ENCODE measurements at regions not wholly inside any gene's neighbourhood (a gene's known extent, or its start where the extent isn't known, plus 50 kb on each side); places are given as distances from the start of the nearest gene placed in this dataset.
"Not testable (repeated sequence)": the region's sequence is repeated elsewhere in the genome, so short reads cannot be mapped to it uniquely, and the experiment has no call there.

GRCh38 chr5:66405145-66405544 is 191.0 kb upstream of the MAST4 start:
- TF ChIP-seq CTCF (conservative IDR thresholded peaks at IDR 0.05; ENCODE audit: low read length); EZH2phosphoT487 (IDR thresholded peaks at IDR 0.05; ENCODE audit: borderline replicate concordance): not testable (repeated sequence)
